HCT116 (cell line): ENCODE measurements at regions not wholly inside any gene's neighbourhood (a gene's known extent, or its start where the extent isn't known, plus 50 kb on each side); places are given as distances from the start of the nearest gene placed in this dataset.

Experiments used
- ATAC-seq: fragments of 200-7000 bp; cut with Tn5 transposase; 2 replicates; pipeline ENCODE4 v1.9.1; 2020; ENCODE audit warnings: mild to moderate bottlenecking, moderate library complexity
- BruUV-seq: library from RNA; stranded (reverse); fragments of 400-500 nt; replicated peaks from 2 replicates; lab custom pipeline; 2021; lab: Mats Ljungman, UMichigan
- CTCF ChIA-PET: fragments of 300-600 bp; sonication (Branson Sonifier 250); formaldehyde crosslinking; loops from one replicate; lab custom pipeline; 2021; ENCODE audit warnings: antibody characterized with exemption; lab: Charles Lee
- POLR2A ChIA-PET: fragments of 300-600, 350-600 bp; sonication (Branson Sonifier 250); formaldehyde crosslinking; loops from one replicate; lab custom pipeline; 2021; ENCODE audit warnings: antibody characterized with exemption; lab: Charles Lee
- RAD21 ChIA-PET, 2 experiments: fragments of 300-600 bp; sonication (Branson Sonifier 250); formaldehyde crosslinking; loops; one replicate each; lab custom pipeline; 2023; ENCODE audit warnings: low total read pairs in 2 of 2; ENCODE audit not compliant: uncharacterized antibody in 2 of 2, unreplicated experiment in 2 of 2, low non-redundant PET in 1 of 2; lab: Charles Lee
- DNase-seq: peaks from one replicate; pipeline ENCODE4 v3.0.0-alpha.2; 2010; ENCODE audit warnings: low read depth, low spot score
- H2AFZ ChIP-seq: fragments of 200-600 bp; shearing (Covaris generic), sonication (generic); 2 replicates; pipeline ENCODE4 v1.6.1; 2017; ENCODE audit warnings: low read depth, mixed run types, mixed read lengths, antibody characterized with exemption, low read length; ENCODE audit not compliant: poor library complexity, severe bottlenecking
- H3K27ac ChIP-seq: 2 replicates; pipeline ENCODE4 v1.5.1; 2012; ENCODE audit warnings: low read depth, low read length
- H3K27me3 ChIP-seq: fragments of 200-600 bp; sonication (generic); 2 replicates; pipeline ENCODE4 v1.6.1; 2016; ENCODE audit warnings: mixed run types, low read length, mixed read lengths; ENCODE audit not compliant: insufficient read depth
- H3K36me3 ChIP-seq, 2 experiments: fragments of 200-500 bp in 1 of 2; fragments of 200-600 bp in 1 of 2; sonication (Bioruptor generic) in 1 of 2; sonication (generic) in 1 of 2; 2 replicates each; pipeline versions ENCODE4 v1.5.1 to v1.6.1; 2014 to 2016; ENCODE audit warnings: low read length in 2 of 2, inconsistent platforms in 1 of 2, mixed read lengths in 1 of 2, mixed run types in 1 of 2; ENCODE audit not compliant: insufficient read depth in 2 of 2, control insufficient read depth in 1 of 2
- H3K4me1 ChIP-seq, 2 experiments: fragments of 200-600 bp in 1 of 2; sonication (generic) in 1 of 2; 2 replicates each; pipeline versions ENCODE4 v1.5.1 to v1.6.1; 2012 to 2017; ENCODE audit warnings: low read length in 2 of 2, inconsistent platforms in 1 of 2, mild to moderate bottlenecking in 1 of 2, mixed read lengths in 1 of 2, mixed run types in 1 of 2, moderate library complexity in 1 of 2; ENCODE audit not compliant: insufficient read depth in 2 of 2, control insufficient read depth in 1 of 2
- H3K4me2 ChIP-seq: fragments of 200-600 bp; sonication (generic); 2 replicates; pipeline ENCODE4 v1.6.1; 2017; ENCODE audit warnings: mixed run types, low read length, mixed read lengths
- H3K4me3 ChIP-seq, 2 experiments: fragments of 200-600 bp in 1 of 2; sonication (generic) in 1 of 2; replicated peaks in 1 of 2; 2 replicates each; pipeline ENCODE4 v1.5.1; 2011 to 2016; ENCODE audit warnings: low read length in 2 of 2, control low read depth in 1 of 2, low read depth in 1 of 2, mild to moderate bottlenecking in 1 of 2, mixed read lengths in 1 of 2, mixed run types in 1 of 2
- H3K79me2 ChIP-seq: fragments of 200-600 bp; sonication (generic); 2 replicates; pipeline ENCODE4 v1.6.1; 2017; ENCODE audit warnings: mild to moderate bottlenecking, mixed run types, low read length, moderate library complexity, mixed read lengths; ENCODE audit not compliant: insufficient read depth
- H3K9ac ChIP-seq: fragments of 200-600 bp; sonication (generic); 2 replicates; pipeline ENCODE4 v1.6.1; 2016; ENCODE audit warnings: low read length, mixed read lengths
- H3K9me2 ChIP-seq: fragments of 200-600 bp; sonication (generic), shearing (Covaris generic); 2 replicates; pipeline ENCODE4 v1.6.1; 2017; ENCODE audit warnings: mixed run types, mild to moderate bottlenecking, moderate library complexity; ENCODE audit not compliant: insufficient read depth
- H3K9me3 ChIP-seq, 2 experiments: fragments of 200-500 bp in 1 of 2; fragments of 200-600 bp in 1 of 2; sonication (Bioruptor generic) in 1 of 2; sonication (generic) in 1 of 2; 2 replicates each; pipeline ENCODE4 v1.6.1; 2014 to 2017; ENCODE audit warnings: low read length in 2 of 2, mixed read lengths in 2 of 2, inconsistent platforms in 1 of 2, low read depth in 1 of 2, mild to moderate bottlenecking in 1 of 2, mixed run types in 1 of 2, moderate library complexity in 1 of 2; ENCODE audit not compliant: control insufficient read depth in 1 of 2, insufficient read depth in 1 of 2
- H4K20me1 ChIP-seq: fragments of 200-600 bp; sonication (generic), shearing (Covaris generic); 2 replicates; pipeline ENCODE4 v1.6.1; 2017; ENCODE audit warnings: mixed run types, mild to moderate bottlenecking, moderate library complexity; ENCODE audit not compliant: insufficient read depth
- CTCF ChIP-seq, 3 experiments: fragments of 200-600 bp in 1 of 3; sonication (generic) in 1 of 3; IDR thresholded peaks in 2 of 3; conservative IDR thresholded peaks in 1 of 3; 2 replicates each; pipeline ENCODE4 v1.5.1; 2012 to 2017; ENCODE audit warnings: low read depth in 2 of 3, low read length in 2 of 3, antibody characterized with exemption in 1 of 3, borderline replicate concordance in 1 of 3, control low read depth in 1 of 3, mild to moderate bottlenecking in 1 of 3, mixed read lengths in 1 of 3, mixed run types in 1 of 3, moderate library complexity in 1 of 3; ENCODE audit not compliant: insufficient read depth in 1 of 3
- FOSL1 ChIP-seq: IDR thresholded peaks from 2 replicates; pipeline ENCODE4 v1.6.1; 2012; ENCODE audit warnings: low read depth
- ZFX ChIP-seq: fragments of 450-650 bp; IDR thresholded peaks from 2 replicates; pipeline ENCODE4 v1.6.1; 2017
- ZNF274 ChIP-seq: fragments of 200-500 bp; sonication (Bioruptor generic); IDR thresholded peaks from 2 replicates; pipeline ENCODE4 v1.6.1; 2014; ENCODE audit warnings: mild to moderate bottlenecking, low read depth, low read length, inconsistent platforms
- intact Hi-C: fragments of 100-400 bp; cut with micrococcal nuclease; formaldehyde crosslinking; loops from 2 replicates; pipeline ENCODE4 v1.10.0; 2022

DNA sequence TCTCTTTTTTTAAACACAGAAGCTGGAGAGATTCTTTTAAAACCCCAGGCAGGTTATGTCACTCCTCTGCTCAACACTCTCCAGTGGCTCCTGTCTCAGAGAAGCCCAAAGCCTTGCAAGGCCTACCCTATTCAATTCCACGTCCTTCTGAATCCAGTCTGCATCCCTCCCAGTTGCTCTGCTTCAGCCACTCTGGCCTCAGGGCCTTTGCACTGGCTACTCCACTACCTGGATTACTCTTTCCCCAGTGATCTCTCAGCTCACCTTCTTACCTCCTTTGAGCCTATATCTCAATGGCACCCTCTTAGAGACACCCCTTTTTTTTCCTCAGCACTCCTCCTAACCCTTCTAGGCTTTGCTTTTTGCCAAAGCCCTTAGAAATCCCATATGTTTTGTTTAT, 185.8 kb downstream of the CLIC5 start (continued):
- no peak for TF ChIP-seq ZFX
- TF ChIP-seq CTCF (IDR thresholded peaks at IDR 0.05 in 2 of 3, conservative IDR thresholded peaks at IDR 0.05 in 1 of 3; ENCODE audit: borderline replicate concordance in 1 of 3, insufficient read depth in 1 of 3, low read depth in 2 of 3, low read length in 2 of 3): no peak

GRCh38 chr6:45827952-45828530, 187.6 kb downstream of the CLIC5 start:
- Histone ChIP-seq H3K27me3 (no peaks in the 10 kb centered on the region; the same call in 1 of the 2 replicates), H3K9ac (no peak overlapping the region), H3K9me3 (no peaks in the 10 kb centered on the region), H3K79me2 (no peaks in the 10 kb centered on the region), H3K4me1 (no peaks in the 10 kb centered on the region), H3K4me3 (no peak overlapping the region), H3K27ac (no peak overlapping the region), H2AFZ (no peak overlapping the region)
- BruUV-seq: no TSS peak
- TF ChIP-seq ZNF274: no peak
- TF ChIP-seq, all 23 proteins: peak for 0
- POLR2A ChIA-PET: no interaction called here
- RAD21 ChIA-PET: no interaction called here
- no peaks in the 10 kb centered on the region for H3K36me3 ChIP-seq
- no peaks in the 10 kb centered on the region for H3K9me2 ChIP-seq
- DNase-seq: no peak
- no peak overlapping the region for H3K4me2 ChIP-seq
- CTCF ChIA-PET: no interaction called here
- ATAC-seq: no peak
- intact Hi-C loops: no loop called here
- no peaks in the 10 kb centered on the region for H4K20me1 ChIP-seq

- POLR2A ChIA-PET: no interaction called here
- Histone ChIP-seq H3K27me3 (no peaks in the 10 kb centered on the region; the same call in 1 of the 2 replicates), H3K9ac (no peak overlapping the region), H3K4me3 (no peak overlapping the region), H3K79me2 (no peaks in the 10 kb centered on the region), H3K4me1 (no peaks in the 10 kb centered on the region), H3K4me2 (no peak overlapping the region), H3K9me3 (no peaks in the 10 kb centered on the region), H3K27ac (no peak overlapping the region), H2AFZ (no peak overlapping the region), H3K36me3 (no peaks in the 10 kb centered on the region), H4K20me1 (no peaks in the 10 kb centered on the region), H3K9me2 (no peaks in the 10 kb centered on the region)
- DNase-seq: no peak
- intact Hi-C loops: no loop called here
- BruUV-seq: no TSS peak
- TF ChIP-seq FOSL1: no peak
- CTCF ChIA-PET: no interaction called here
- ATAC-seq: no peak
- RAD21 ChIA-PET: no interaction called here
These were observed 192.8 kb downstream of the CLIC5 start for GRCh38 chr6:45822873-45823272.
